GM19193 (cell line): ENCODE measurements at regions not wholly inside any gene's neighbourhood (a gene's known extent, or its start where the extent isn't known, plus 50 kb on each side); places are given as distances from the start of the nearest gene placed in this dataset.

Experiments used
- POLR2A ChIP-seq: IDR thresholded peaks from 4 replicates; pipeline ENCODE4 v1.6.1; 2011; ENCODE audit not compliant: insufficient read depth, insufficient read length; ENCODE audit errors: extremely low read depth

- no peak for TF ChIP-seq POLR2A
Measured at GRCh38 chr3:117661818-117662095, 952.2 kb downstream of the TUSC7 start.

GRCh38 chr3:117665296-117665695, 955.7 kb downstream of the TUSC7 start:
- no peak for TF ChIP-seq POLR2A

- no peak for TF ChIP-seq POLR2A
Measured at GRCh38 chr3:117666325-117666724, 956.7 kb downstream of the TUSC7 start.

GRCh38 chr3:117666812-117667211, 957.2 kb downstream of the TUSC7 start:
- no peak for TF ChIP-seq POLR2A

DNA sequence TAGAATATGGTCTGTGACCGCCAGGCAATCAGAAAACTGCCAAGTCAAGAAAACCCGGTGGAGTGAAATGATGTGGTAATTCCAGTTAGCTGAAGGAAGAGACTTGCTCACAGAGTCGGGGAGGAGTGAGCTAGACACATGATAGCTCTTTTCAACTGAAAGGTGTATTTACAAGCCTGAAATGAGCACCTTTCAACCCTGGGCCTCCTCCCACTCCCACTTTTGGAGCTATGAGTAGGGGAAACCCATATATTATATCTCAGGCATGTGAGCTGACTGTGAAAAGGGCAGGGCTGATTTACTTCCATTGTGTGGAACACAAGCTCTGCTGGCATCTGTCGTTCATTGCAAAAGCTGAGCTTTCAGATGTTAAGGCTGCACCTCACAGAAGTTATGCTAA, 960.2 kb downstream of the TUSC7 start:
- no peak for TF ChIP-seq POLR2A

DNA sequence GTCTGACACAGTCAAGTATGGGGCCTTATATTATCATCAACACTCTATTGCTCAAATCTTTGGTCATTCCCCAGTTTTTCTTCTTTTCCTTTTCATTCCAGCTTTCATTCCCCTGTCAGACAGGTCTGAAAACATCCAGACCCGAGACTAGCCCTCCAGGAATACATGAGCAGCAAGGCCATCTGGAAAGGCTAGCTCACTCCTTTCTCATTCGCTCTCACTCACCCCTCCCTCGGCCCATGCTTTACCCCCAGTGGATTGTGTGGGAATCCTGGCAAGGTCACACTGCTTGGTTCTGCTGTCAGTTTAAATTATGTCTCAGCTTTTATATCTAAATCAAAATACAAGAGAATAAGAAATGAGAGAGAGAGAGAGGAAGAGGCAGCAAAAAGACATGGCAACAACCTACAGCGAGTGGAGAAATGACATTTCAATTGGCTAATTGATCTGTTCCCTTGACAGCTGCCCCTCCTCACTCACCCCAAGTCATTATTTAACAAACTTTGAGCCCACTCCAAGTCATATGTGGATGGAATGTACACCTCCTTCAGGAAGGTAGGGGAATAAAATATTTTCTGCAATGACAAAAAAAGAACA, 962.2 kb downstream of the TUSC7 start:
- no peak for TF ChIP-seq POLR2A

DNA sequence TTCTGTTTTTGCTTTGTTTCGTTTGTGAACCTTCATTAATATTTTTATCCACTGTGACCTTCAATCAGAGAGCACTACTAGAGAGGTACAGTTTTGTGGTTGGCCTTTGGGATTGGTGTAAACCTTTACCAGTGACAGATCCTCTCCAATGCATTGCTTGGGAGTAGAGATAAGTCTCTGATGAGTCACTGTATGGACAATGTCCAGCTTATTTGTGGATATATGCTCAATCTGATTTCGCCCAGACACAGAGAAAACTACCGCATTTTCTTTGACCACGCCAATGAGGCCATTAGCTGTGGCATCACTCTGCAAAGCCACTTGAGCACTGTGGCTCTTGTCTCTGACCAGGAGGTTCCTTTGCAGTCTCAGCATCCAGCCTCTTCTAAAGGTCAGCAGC, 964.7 kb downstream of the TUSC7 start:
- no peak for TF ChIP-seq POLR2A

DNA sequence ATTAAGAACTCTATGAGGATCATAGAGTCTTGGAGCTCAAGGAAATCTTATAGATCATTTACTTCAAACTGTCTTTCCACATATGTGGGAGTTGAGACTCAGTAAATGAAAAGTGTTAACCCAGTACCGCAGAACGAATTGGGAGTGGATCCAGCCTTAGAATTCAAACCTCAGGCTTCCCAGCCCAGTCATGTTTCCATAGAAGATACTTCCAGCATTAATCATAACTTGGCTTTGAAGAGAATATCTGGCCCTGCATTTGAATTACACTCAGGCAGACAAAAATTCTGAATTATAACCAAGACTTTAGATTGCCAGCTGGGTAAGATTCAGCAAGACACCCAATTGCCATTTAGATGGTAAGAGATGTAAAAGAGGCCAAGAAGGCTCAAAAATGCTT, 972.0 kb downstream of the TUSC7 start:
- TF ChIP-seq POLR2A: no peak

DNA sequence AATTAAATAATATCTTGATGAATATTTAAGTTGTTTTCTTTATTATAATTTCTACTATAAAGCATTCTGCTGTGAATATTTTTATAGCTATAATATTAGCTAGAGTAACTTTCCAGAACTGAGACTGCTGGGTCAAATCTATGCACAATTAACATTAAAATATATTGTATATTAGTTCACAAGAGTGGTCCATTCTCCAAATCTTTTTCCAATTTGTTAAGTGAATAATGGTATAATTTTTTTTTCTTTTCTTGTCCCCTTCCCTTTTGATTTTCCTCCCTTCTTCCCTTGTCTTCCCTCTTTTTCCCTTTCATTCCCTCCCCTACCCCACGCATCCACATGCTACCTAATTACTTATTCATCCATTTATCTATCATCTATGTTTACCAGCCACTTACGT, 977.5 kb downstream of the TUSC7 start:
- no peak for TF ChIP-seq POLR2A

DNA sequence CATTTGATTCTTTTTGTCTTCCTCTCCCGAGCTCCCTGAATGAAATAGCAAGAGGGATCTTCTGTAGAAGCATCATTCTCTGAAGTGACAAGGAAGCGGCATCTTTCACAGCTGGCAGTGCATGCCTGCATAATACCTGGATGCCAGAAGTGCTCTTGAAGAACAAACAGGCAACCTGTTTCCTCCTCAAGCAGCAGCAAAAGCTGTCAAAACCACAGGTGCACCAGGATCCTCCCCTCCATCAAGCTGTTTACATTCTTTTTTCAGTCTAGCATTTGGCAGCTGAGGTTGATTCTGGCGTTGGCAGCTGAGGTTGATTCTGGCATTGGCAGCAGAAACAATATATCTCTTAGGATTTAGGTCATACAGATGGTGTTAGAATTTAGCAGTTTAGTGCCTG, 979.0 kb downstream of the TUSC7 start:
- TF ChIP-seq POLR2A: no peak

- TF ChIP-seq POLR2A: no peak
Measured at GRCh38 chr3:117691526-117691925, 981.9 kb downstream of the TUSC7 start.

DNA sequence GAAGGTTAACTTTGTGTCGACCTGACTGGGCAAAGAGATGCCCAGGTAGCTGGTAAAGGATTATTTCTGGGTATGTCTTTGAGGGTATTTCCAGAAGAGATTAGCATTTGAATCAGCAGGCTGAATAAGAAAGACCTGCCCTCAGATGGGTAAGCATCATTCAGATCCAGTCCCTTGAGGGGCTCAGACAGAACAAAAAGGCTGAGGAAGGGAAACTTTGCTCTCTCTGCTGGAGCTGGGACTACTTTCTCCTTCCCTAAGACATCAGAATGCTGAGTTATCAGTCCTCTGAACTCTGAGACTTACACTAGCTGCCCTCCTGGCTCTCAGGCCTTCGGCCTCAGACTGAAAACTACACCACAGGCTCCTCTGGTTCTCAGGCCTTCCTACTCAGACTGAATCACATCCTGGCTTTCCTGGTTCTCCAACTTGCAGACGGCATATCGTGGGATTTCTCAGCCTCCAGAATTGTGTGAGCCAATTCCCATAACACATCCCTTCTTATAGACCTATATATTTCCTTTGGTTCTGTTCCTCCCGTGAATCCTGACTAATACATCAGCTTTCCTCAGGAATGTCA, 982.9 kb downstream of the TUSC7 start:
- TF ChIP-seq POLR2A: no peak

DNA sequence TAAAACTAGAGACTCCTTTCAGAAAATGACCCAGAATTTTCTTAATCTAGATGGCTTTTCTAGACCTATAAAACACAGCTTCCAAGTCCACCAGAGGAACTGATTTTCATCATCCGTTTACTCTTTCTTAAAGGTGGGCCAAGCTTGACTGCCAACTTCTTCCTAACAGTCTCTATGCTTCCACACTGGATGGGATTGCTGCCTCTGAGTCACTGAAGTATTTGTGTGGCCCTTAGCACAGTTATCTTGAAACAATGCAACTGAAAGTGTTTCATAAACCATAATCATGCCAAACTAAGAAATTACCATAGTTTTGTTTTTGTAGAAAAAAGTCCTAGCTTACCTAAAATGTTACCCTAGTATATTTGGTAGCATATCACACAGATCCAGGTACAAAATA, 985.7 kb downstream of the TUSC7 start:
- TF ChIP-seq POLR2A: no peak

- no peak for TF ChIP-seq POLR2A
Measured at GRCh38 chr3:117695871-117696645, 986.5 kb downstream of the TUSC7 start.

GRCh38 chr3:117696851-117697407, 987.4 kb downstream of the TUSC7 start:
- no peak for TF ChIP-seq POLR2A

GRCh38 chr3:117699058-117699457, 989.5 kb downstream of the TUSC7 start:
- TF ChIP-seq POLR2A: no peak

DNA sequence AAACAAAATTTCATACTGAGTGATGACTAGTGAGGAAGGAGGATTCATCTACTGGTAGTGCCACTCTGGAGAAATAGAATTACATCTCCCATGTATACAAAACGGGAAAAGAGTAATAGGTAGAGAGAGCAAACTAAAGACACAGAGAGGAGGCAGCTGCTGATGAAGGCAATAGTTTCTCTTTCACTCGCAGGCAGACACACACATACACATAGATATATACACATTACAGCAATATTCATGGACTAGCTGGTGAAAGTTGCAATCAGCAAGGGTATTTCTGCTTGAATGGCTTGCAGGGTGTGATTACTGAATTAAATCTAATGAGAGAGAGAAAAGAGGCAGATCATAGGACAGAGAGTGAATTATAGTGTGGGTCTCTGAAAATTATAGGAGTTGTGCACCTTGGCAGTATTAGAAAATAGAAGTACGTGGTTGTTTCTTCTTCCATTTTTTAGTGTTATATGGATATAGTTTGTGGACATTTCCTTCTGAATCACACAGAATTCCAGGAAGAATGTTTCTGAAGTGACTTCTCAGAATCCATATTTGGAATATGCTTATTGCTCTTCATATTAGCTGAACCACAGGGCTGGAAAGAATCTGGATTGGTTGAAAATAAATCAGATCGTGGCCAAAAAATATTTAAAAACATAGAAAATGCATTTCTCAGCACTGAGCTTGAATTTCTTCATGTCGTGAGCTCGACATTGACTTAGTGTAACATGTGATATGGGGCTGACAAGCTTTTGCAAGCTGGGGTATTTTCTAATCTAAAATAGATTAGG, 991.2 kb downstream of the TUSC7 start:
- TF ChIP-seq POLR2A: no peak
